M059J (cell line): ENCODE measurements at regions not wholly inside any gene's neighbourhood (a gene's known extent, or its start where the extent isn't known, plus 50 kb on each side); places are given as distances from the start of the nearest gene placed in this dataset.
"Not testable (repeated sequence)": the region's sequence is repeated elsewhere in the genome, so short reads cannot be mapped to it uniquely, and the experiment has no call there.

ENCODE experiments used
- DNase-seq: peaks from one replicate; pipeline ENCODE4 v3.0.0-alpha.2; 2012; ENCODE audit warnings: low read depth

DNA sequence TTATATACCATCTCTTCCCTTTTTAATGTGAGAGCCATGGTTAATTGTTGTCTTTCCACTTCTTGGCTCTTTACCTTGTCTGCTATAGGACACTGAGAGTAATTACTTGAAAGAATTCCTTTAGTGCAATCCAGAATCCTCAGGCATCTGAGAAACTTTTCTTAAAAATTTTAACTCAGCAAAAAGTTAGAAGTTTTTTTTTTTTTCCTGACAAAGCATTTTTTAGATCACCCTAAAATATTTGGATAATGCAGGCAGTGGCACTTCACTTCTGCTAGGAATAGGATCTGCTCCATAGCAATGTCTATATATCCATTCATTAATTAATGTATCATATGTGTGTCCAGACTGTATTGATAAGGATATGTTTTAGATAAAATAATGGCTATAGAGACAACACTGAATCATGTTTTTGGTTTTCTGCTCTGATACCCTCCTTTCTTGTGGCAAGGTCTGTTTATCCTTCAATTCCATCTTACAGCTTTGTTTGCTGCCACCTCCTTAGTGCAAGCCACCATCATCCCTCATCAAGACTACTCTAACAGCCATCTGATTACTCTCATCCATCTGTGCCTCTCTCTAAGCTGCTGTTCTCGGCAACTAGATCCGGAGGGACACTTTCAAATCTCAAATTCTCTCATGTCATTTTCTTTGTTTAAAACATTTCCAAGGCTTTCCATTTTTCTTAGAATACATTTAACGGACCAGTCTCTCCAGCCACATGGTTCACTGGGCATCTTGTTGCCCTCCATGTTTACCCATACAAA, 563.5 kb downstream of the EDEM1 start:
- no peak for DNase-seq

DNA sequence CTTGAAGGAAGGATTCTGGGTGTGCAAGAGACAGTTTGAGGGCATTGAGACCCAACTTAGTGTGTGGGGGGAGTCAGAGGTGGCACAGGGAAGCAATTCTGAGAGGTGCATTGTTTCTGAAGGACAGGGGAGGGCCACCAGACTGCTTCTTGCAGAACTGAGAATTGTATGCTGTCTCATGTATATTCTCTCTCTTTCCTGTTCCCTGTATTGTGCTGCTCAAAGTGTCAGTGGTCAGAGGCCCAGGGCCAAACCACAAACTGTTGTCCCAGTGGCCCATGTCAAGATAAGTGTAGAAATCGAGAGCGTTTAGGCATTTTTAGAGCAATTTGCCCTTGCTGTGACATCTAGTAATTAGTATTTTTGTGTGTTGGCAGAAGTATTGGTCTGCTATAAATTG, 567.1 kb downstream of the EDEM1 start:
- DNase-seq, result no peak

DNA sequence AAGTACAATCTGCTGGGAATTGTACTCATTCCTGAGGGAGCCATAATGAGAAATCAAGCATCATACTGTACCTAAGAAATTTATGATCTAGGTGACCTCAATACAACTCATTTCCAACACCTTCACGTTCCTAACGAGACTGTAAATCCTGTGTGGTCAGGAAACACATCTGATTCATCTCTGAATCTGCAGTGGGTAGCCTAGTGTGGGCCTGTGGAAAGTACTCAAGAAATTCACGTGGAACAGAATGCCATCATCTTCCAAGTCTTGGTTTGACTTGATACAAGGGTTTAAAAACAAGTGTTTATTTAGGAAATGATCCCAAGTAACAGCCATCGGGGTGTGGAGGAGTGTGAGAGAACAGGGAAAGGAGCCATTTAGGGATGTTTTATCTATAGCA, 568.9 kb downstream of the EDEM1 start:
- no peak for DNase-seq

DNA sequence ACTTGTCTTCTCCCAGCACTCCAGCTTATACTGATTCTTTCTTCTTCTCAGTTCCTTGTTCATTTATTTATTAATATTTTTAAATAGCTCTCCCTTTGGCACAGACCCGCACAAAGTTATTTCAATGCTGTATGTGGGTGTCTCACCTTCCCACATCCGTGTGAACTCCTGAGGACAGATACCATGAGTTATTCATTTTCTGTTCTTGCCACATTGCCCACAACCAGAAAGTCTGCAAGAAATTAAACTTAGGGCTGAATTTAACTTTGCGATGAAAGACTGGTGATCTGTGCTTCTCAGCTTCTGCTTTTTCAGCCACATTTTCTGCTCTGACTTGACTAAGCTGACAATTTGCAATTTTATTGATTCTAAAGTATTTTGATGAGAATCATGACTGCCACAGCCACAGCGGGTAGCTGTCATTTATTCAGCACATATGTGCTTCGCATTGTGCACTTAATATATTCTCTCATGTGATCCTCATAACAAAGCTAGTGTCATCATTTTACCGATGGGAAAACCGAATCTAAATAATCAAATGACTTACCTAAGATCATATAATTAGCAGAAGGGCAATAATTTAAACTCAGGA, 569.8 kb downstream of the EDEM1 start:
- DNase-seq, result no peak

DNA sequence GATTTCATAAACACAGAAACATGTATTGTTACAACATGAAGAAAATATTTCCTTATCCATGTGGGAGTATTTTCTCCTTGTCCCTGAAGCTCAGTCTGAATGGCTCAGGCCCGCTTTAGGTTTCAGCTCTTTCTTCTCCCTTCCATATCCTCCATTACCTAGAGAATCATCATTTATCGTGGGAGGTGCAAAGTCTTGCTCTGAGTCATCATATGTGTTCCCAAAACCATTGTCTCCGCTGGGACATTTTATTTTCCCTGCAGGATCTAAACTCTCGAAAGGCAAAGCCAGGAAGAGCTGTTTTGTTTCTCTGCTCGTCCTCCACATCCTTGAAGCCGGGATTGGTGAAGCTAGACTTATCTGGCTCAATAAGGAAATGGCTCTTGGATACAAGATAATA, 571.2 kb downstream of the EDEM1 start:
- DNase-seq, result no peak

DNA sequence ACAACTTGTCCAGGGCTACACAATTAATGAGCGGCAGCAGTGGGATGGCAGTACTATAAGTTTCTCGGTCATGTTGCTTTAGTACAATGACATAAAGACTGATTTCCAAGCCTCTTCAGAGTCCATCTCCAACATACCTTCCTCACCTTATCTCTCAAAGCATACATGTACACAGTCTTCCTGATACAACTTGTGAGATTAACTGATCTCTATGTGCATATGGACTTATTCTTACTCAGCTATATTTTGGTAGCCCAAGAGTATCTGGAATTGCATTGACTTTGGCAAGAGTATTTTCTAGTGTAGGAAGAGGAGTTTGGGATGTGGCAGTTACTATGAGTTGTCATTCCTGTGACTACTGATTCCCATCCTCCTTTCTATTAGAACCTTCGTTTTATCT, 575.0 kb downstream of the EDEM1 start:
- DNase-seq, result no peak

DNA sequence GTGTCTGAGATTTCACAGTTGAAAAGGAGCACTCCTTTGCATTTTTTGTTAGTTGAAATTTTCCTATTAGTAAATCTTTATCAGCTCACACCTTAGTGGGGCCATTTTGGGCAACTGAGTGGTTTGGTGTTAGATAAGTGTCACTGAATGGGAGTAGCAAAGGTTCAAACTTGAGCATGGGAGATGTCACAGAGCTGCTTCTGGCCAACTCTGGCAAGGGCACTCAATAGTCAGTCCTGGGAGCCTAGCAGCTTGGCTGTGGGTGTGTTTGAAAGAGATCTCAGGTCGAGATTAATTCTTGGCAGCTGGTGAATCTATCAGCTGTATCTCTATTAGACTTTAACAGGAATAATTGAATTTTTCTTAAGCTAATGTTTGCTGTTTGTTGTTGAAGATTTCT, 579.3 kb downstream of the EDEM1 start:
- no peak for DNase-seq

DNA sequence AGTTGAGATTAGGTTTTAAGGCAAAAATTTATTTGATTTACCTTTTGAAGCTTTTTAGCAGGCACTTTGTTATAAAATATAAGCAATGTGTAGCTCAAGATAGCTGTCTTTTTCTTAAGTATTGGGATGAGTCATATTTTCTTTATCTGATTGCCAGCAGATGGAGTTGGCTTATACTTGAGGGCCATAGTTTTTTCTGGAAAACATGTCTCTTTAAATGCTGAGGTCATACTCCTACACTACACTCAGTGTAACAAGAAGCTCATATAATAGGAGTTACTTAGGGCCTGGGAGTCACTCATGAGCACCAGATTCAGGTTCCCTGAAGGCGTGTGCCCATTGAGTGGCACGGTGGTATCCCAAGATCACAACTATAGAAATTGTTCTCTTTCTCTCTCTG, 579.8 kb downstream of the EDEM1 start:
- no peak for DNase-seq

DNA sequence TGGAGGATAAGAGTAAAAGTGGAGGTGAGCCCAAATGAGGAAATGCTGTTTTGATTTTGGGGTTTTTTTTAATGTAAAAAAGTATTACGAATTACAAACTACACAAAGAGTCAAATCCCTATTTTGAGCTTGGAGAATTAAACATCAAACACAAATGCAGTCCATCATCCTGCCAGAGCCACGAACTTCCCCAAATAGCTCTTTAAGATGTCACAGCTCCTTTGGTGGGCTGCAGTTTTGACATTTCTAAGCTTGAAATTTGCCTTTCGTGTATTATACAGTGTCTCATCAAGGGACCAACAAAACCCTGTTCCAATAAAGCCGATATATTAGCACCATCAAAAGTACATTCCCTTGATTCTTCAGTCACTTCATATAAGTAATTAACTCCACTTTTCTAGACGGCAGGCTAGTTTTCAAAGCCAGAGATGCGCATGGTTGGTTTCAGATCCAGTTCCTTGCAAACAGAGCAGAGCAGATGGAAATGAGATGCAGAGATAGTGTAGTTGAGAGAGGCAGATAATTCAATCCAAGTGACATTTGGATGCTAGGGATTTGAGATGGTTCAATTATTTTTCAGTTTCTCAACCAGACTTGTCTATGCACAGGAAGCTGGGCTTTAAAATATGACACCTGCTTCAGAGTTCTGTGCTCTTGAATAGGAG, 580.9 kb downstream of the EDEM1 start:
- no peak for DNase-seq

DNA sequence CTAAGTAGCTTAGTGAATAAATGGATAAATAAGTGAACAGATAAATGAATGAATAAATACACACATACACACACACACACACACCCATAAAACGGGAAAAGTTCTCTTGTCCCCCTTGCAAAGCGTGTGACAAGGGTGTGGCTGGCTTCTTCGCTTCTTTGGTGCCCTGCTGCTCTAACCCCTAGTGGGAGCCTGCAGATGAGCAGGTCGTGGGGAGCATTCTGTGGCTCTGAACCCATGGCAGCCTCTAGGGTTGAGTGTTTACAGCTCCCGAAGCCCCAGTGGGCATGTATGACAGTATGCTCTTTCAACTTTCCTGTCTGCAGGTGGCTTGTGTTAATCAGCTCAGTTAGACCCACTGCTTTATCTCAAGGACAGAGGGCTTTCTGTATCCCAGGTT, 582.3 kb downstream of the EDEM1 start:
- DNase-seq, result no peak

DNA sequence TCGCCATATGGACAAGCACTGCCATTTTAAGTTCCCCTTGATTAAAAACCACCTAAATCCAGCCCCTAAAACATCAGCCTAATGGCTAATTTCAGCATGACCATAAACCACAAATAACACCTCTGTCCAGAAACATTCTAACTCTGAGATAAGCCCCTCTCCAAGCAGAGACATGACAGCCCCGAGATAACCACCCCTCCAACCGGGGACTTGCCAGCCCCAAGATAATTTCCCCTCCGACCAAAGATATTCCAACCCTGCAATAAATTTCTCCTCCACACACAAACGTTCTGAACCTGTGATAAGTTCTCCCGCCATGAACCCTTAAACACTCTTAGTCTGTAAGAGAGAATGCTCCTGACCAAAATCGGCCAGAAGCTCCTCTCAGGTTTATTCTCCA, 586.8 kb downstream of the EDEM1 start:
- no peak for DNase-seq

DNA sequence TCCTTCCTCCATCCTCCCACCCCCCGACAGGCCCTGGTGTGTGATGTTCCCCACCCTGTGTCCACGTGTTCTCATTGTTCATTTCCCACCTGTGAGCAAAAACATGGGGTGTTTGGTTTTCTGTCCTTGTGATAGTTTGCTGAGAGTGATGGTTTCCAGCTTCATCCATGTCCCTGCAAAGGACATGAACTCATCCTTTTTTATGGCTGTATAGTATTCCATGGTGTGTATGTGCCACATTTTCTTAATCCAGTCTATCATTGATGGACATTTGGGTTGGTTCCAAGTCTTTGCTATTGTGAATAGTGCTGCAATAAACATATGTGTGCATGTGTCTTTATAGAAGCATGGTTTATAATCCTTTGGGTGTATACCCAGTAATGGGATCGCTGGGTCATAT, 587.6 kb downstream of the EDEM1 start:
- DNase-seq, result not testable (repeated sequence)

DNA sequence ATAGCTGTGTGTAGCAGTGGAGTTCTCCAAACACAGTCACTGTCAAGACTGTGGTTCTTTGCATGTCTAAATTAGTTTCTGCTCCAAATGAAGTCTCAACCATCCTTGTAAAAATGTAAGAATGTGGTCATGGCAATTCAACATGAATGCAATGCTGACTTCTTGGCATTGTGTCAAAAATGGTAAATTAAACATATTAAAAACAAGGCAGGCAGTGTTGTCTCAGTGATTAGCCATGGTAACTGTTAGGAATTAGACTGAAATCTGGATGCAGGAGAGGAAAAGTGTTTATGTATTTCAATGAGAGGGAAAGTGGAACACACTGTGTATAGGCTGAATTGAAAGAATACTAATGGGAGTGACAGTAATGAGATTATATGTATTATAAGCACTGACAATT, 597.2 kb downstream of the EDEM1 start:
- no peak for DNase-seq

DNA sequence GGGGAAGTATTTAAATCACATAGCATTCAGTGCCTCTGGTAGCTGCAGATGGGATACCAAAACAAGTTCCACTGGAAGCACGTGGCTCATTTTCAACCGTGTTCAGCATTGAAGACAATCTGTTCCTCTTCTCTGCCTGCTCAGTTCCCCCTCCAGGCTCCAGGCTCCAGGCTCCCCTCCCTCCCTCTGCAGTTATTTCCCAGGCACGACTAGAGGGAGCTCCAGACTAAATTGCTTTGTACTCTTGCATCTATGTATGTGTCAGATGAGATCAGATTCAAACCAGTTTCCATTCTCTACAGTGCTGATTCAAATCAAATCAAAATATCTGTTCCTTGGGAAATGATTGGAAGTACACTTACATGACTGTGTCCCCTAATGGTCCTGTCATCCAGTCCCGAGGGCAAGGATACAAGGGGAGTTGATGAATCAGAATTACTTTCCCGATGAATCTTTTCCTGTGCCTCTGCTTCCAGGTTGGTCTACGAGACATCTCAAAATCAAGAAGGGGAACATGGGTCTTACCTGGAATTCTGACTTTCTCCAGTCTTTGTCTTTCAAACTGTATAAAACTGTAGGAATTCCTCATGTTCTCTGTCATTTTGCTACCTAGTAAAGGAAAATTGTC, 600.5 kb downstream of the EDEM1 start:
- no peak for DNase-seq

DNA sequence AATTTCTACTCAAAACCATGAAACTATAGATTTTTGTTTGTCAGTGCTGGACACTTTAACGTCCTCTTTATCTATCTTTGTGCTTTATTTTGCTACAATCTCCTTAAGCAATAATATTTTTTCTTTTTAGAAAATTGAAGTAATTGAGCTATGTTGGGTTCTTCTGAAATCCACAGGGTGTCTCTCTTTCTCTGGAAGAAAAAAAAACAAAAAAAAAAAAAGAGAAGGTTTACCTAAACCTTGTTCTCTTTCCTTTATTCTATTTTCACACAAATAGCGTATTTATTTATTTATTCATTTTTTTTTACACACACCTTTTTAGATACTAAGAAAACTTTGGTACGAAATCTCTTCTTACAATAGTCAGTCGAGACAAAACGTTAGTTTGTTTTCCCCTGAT, 601.0 kb downstream of the EDEM1 start:
- no peak for DNase-seq

DNA sequence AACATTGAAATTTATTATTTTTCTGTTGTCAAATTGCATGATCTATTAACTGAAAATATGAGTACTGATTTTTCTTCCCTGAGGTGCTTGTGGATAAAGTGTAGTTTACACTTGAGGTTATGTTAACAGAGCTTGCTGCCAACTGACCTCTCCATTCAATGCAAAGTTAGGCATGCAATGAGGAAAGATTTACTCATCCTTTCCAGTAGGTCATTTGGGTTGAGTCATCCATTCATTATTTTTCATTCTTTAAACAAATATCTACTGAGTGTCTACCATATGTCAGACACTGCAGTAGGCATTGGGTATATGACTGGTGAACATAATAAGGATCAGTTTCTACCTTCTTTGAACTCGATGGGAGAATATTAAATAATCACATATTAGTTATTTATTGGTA, 604.1 kb downstream of the EDEM1 start:
- DNase-seq, result no peak

DNA sequence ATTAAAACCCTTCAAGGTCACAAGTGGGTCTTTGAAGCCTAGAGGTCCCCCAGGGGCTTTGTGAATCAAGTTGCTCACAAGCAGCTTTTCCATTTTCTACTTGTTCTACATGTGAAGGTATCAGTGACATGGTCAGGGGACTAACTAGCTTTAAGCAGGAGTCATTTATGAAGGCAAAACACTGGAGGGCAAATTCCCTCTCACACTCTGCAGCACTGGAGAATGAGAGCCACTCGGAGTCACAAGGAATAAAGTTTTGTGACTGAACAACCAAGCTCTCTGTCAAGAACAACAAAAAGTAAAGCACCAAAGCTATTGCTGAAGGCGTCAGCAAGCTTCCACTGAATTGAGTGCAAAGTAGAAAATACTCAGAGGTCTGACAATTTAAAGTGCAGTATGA, 609.0 kb downstream of the EDEM1 start:
- no peak for DNase-seq

DNA sequence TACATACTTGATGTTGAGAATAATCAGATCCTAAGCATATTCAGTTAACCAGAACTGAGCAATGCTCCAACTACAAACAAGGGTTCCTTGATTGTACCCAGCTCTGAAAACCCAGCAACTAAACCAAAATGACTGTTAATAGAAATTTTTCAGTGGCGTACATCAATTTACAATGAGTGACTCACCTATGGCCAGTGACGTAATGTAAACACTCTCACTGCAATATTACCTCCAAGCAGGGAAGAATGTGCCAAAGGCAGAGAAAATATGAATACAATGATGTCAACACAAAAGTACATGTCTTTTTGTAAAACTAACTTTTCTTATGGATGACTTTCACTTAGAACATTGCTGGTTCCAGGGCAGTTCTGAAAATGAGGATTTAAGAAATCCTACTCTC, 611.3 kb downstream of the EDEM1 start:
- peak; percentile 1 for DNase-seq

DNA sequence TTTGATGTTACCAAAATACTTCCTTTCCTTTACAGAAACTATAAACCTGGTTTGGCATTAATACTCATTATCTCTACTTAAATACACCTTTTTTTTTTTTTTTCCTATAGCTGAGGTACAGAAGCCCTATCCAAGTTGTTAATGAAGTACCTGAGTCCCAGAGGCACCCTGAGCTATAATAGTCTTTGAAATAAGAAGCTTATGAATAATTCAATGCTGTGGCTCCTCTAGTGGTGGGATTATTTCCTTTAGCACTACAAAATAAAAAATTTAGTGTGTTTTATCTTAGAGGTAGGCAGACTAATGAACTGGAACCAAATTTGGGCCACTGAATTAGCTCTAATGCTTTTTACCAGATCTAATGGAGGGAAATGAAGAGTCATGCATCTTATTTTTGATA, 611.9 kb downstream of the EDEM1 start:
- no peak for DNase-seq

DNA sequence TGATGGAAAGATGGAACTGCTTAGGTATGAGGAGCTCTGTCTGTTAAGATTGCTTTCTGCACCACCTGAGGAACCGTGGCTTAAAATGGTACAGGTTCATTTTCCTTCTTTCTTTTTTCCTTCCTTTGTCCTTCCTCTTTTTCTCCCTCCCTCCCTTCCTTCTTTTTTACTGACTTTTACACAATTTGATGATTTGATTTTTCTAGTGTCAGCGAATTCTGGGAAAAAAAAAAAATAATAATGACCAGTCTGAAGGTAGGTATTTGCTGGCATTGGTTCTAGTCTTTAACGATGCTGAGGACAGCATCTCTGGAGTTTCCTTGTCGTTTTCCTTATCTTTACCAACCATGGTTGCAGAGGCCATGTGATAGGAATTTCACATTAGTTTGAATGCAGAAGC, 613.5 kb downstream of the EDEM1 start:
- DNase-seq, result no peak

DNA sequence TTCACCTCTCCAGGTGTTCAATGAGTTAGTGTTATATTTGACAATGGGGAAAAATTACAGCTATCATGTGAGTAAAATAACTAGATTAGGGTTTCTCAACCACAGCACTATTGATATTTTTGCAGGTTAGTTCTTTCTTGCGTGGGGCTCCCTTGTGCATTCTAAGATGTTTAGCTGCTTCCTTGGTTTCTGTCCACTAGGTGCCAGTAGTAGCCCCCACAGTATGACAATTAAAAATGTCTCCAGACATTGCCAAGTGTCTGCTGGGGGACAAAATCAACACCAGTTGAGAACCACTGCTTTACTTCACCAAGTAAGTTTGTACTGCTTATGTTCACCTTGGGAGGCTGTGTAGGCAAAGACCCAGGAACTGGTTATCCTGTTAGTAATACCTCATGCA, 618.7 kb downstream of the EDEM1 start:
- no peak for DNase-seq

DNA sequence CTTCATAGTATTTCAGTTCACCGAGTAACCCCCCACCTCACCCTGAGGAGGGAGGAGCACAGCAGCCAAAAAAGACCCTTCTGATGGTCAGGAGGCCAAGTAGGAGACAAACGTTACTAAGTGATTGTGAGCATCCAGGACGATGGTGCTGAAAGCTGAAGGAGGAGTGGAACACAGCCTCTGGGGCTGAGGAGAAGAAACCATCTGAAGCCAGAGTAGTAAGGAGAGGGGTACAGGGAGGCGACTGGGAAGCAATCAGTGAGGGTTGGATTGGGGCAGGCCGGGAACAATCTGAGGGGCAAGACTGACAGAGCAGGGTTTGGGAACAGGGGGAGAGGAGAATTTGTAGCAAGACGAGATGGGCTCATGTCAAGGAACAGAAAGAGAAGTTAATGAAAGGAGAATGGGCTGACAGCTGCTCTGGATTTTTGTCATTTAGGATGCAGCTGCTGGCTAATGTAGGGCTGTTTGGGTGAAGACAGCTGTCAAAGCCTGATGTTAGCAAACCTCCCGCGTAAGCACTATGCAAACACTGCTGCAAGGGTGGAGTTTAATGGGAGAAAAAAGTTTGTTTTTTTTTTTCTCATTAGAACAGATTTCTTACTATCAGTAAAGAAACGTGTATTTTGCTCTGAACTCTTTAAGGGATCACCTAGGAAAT, 622.2 kb downstream of the EDEM1 start:
- DNase-seq, result no peak
